ENCODE measurements at regions not wholly inside any gene's neighbourhood (a gene's known extent, or its start where the extent isn't known, plus 50 kb on each side); places are given as distances from the start of the nearest gene placed in this dataset.
"Not testable (repeated sequence)": the region's sequence is repeated elsewhere in the genome, so short reads cannot be mapped to it uniquely, and the experiment has no call there.

- no peak for DNase-seq (ENCODE audit: low read depth)
These were observed 102.8 kb downstream of the TNFAIP3 start for GRCh38 chr6:137969874-137970273.

DNA sequence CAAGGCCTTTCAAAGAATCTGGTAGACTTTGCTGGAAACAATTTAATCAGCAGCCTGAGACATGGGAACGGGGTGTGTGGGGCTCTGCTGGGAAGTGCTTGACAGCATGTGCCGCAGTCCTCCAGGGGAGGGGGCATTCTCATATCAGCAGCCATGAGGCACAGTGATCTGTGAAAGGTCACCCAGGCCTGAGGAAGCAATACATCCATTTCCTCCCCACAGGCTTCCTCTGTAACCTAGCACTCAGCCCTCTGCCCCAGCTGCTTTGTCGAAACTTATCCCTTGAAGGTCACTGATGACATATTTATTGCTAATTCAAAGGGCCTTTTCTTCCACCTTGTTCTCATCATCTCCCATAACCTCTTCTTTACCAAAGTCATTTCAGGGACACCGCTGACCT, 103.3 kb downstream of the TNFAIP3 start:
- DNase-seq (ENCODE audit: low read depth) = no peak

GRCh38 chr6:137973201-137973600, 106.1 kb downstream of the TNFAIP3 start:
- DNase-seq (ENCODE audit: low read depth) = no peak

- no peak for DNase-seq (ENCODE audit: low read depth)
These were observed 108.3 kb downstream of the TNFAIP3 start for GRCh38 chr6:137975188-137975940.

DNA sequence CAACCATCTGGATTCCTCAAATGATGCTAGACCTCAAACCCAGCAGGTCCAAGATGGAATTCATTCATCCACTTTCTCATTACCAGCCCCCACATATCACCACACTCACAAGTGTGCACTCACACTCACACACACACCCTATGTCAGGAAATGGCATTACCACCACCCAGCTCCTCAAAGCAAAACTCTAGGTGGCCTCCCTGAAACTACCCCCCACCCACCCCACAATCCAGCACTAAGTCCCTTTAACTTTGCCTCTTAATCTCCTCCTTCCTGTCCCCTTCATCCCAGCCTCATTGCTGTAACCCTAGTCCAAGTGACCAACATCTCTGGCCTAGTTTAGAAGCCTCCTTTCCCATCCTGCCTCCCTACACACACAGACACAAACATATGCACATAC, 109.4 kb downstream of the TNFAIP3 start:
- no peak for DNase-seq (ENCODE audit: low read depth)

- no peak for DNase-seq (ENCODE audit: low read depth)
These were observed 110.1 kb downstream of the TNFAIP3 start for GRCh38 chr6:137977206-137977605.

- no peak for DNase-seq (ENCODE audit: low read depth)
These were observed 110.8 kb downstream of the TNFAIP3 start for GRCh38 chr6:137977814-137978213.

DNA sequence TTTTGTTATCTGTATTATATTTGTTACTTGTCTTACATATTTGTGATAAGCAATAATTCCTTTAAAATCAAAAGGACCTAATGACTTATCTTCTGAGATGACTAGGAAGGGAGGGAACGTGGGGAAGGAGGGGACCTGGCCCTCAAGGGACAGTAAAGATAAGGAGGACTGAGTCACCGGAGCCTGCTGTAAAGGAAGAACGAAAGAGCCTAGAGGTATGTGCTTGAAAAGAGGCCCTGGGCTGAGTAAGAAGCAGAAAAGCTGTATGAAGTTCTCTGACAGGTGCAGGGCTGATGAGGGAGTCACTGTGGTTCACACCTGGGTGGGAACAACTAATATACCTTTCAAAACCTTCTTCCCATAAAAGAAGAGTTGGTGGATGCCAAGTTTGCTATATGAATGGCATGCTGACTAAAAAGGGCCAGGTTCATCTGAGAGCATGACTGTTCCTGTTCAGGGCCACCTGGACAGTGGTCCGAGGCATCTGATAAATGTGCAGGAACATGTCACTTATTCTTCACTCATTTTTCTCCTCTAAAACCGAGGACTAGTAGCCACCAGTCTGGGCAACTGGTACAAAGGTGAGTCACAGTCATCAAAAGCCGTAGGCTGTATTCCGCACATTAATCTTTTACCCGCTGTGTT, 111.3 kb downstream of the TNFAIP3 start:
- no peak for DNase-seq (ENCODE audit: low read depth)

GRCh38 chr6:137979263-137979662, 112.2 kb downstream of the TNFAIP3 start:
- DNase-seq (ENCODE audit: low read depth) = not testable (repeated sequence)

DNA sequence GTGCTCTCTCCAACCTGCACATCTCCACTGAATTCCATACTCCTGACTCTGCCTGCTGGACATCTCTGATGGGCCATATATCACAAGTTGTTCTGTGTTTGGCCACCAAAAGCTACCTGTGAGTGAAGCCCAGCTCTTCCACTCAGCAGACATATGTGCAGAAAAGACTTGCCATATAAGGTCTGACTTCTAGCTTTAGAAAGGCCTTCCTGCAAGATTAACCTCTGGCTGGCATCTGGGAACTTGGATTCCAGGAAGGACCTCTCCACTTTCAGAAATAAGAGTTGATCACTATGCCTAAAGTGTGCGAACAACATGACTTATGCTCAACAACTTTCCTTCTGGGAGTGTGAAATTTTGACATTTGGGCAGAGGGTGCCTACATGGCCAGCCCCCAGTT, 113.7 kb downstream of the TNFAIP3 start:
- DNase-seq (ENCODE audit: low read depth) = no peak

- DNase-seq (ENCODE audit: low read depth) = no peak
These were observed 114.7 kb downstream of the TNFAIP3 start for GRCh38 chr6:137981758-137982157.

GRCh38 chr6:137982418-137983189, 115.5 kb downstream of the TNFAIP3 start:
- peak; percentile 4 for DNase-seq (ENCODE audit: low read depth)

- no peak for DNase-seq (ENCODE audit: low read depth)
These were observed 116.2 kb downstream of the TNFAIP3 start for GRCh38 chr6:137983269-137983668.

DNA sequence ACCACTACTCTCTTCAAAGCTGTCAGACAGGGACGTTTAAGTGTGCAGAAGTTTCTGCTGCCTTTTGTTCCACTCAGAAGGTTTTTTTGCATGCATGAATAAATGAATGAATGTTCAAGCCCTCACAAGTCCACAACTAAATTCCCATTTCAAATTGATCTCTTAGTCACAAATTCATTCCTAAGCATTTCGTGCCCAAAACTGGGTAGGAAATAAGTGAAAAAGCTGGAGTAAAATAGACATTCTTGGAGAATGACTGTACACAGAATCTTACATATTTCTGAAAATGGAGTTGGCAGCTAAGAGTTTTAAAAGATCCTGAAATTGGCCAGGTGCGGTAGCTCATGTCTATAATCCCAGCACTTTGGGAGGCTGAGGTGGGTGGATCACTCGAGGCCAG, 117.6 kb downstream of the PERP start:
- DNase-seq (ENCODE audit: low read depth) = no peak

DNA sequence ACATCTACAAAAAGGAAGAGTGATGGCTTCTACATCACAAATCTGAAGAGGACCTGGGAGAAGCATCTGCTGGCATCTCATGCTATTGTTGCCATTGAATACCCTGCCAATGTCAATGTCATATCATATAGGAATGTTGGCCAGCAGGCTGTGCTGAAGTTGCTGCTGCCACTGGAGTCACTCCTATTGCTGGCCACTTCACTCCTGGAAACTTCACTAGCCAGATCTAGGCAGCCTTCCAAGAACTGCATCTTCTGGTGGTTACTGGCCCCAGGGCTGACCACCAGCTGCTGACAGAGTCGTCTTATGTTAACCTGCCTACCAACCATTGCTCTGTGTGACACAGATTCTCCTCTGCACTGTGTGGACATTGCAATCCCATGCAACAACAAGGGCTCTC, 111.8 kb downstream of the PERP start:
- no peak for DNase-seq (ENCODE audit: low read depth)

- DNase-seq (ENCODE audit: low read depth) = no peak
These were observed 108.7 kb downstream of the PERP start for GRCh38 chr6:137998461-137999019.

- DNase-seq (ENCODE audit: low read depth) = no peak
These were observed 107.4 kb downstream of the PERP start for GRCh38 chr6:137999815-138000214.

GRCh38 chr6:138000941-138001340, 106.3 kb downstream of the PERP start:
- DNase-seq (ENCODE audit: low read depth) = no peak

DNA sequence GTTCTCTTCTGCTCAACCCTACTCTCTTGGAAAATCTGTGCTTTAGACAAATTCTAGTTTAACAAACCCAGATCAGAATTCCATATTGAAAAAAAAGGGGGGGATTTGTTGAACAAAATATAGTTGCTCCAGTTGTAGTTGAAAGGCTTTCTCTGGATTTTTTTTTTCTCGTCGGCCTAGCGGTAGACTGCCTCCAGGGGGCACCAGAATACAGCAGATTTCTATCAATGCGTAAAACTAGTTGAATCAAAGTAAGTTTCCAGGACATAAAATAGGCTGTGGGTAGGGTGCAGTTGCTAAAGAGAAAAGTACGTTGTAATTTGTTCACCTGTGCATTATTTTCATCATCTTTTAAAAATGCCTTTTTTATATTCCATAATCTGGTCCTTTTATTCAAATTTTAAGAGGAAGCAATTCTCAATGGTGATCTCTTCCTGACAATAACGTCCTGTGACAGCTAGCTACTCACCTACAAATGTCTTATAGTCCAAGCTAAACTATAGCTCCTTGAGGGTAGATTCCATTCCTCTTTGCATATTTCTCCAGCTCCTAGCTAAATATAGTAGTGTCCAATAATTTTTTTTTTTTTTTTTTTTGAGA, 105.4 kb downstream of the PERP start:
- peak; percentile 12 for DNase-seq (ENCODE audit: low read depth)

DNA sequence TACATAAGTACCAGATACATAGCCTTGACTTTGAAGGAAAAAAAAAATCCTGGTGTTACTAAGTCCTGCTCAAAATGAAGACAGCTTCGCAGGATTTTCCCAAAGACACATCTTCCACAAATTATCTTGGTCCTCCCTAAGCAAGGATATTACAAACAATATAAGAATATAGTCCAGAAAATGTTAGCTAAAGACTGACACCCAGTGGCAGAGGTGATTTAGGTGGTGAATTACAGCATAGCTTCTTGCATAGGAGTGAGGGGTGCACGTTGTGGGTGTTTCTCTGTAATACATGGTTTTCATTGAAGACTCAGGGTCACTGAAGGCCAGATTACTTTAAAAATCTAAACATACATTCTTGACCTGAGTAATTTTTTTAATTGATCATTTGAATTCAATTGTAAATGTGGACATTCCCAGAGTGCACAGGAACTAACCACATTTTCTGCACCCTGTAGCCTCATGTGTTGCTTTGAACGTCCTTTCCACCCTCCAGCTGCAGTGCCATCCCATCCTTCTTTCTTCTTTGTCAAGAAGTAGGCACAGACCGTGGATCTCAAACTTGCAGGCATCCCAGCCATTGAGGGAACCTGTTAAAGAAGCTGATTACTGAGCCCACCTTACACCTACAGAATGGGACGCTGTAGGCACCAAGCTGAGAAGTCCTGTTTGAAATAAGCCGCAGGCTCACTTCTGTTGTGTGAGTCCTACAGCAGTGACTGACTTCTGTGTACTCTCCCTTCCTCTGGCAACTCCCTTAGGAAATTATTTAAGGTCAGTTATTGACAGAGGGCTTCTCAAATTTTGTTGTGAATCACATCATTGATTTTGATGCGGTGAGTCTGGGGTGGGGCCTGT, 102.6 kb downstream of the PERP start:
- no peak for DNase-seq (ENCODE audit: low read depth)

- DNase-seq (ENCODE audit: low read depth) = no peak
These were observed 101.4 kb downstream of the PERP start for GRCh38 chr6:138005846-138006245.
